Tibial nerve (tissue), 4 donors: ENCODE measurements at regions not wholly inside any gene's neighbourhood (a gene's known extent, or its start where the extent isn't known, plus 50 kb on each side); places are given as distances from the start of the nearest gene placed in this dataset.

Source experiments
- DNase-seq, 2 donors: peaks; one replicate each; pipeline ENCODE4 v3.0.0-alpha.2; 2019; ENCODE audit warnings: low spot score in 2 of 2
- H3K27ac ChIP-seq, 4 donors: fragments of 200-600 bp; sonication (generic) in 3 of 4; one replicate each; pipeline ENCODE4 v1.5.1; 2017 to 2019; ENCODE audit warnings: mild to moderate bottlenecking in 1 of 4
- H3K27me3 ChIP-seq, 2 donors: fragments of 200-600 bp; sonication (generic) in 1 of 2; one replicate each; pipeline versions ENCODE4 v1.5.1 to v1.6.0; 2017 to 2019
- H3K36me3 ChIP-seq, 3 donors: fragments of 200-600 bp; sonication (generic); one replicate each; pipeline ENCODE4 v1.5.1; 2018 to 2019
- H3K4me1 ChIP-seq, 4 donors: fragments of 200-600 bp; sonication (generic) in 3 of 4; one replicate each; pipeline ENCODE4 v1.5.1; 2017 to 2019
- H3K4me3 ChIP-seq, 4 donors: fragments of 200-600 bp; sonication (generic) in 3 of 4; one replicate each; pipeline ENCODE4 v1.5.1; 2017 to 2019; ENCODE audit warnings: mild to moderate bottlenecking in 1 of 4, moderate library complexity in 1 of 4
- H3K9me3 ChIP-seq, 4 donors: fragments of 200-600 bp; sonication (generic) in 3 of 4; one replicate each; pipeline ENCODE4 v1.5.1; 2017 to 2019
- CTCF ChIP-seq, 5 experiments: fragments of 200-600 bp in 3 of 5; fragments of 450-650 bp in 2 of 5; sonication (generic) in 3 of 5; IDR thresholded peaks; one replicate each; pipeline ENCODE4 v1.5.1; 2016 to 2019; ENCODE audit warnings: antibody characterized with exemption in 5 of 5, mild to moderate bottlenecking in 3 of 5, moderate library complexity in 2 of 5
- EP300 ChIP-seq, 2 donors: sonication (generic); formaldehyde crosslinking; IDR thresholded peaks; one replicate each; pipeline ENCODE4 v1.6.1; 2017; ENCODE audit warnings: antibody characterized with exemption in 2 of 2, mild to moderate bottlenecking in 1 of 2
- POLR2A ChIP-seq, 2 donors: fragments of 450-650 bp; IDR thresholded peaks; one replicate each; pipeline ENCODE4 v1.6.1; 2017; ENCODE audit warnings: antibody characterized with exemption in 2 of 2, mild to moderate bottlenecking in 2 of 2, moderate library complexity in 2 of 2
- WGBS, 2 donors: methylation state at CpG; one replicate each; pipeline ENCODE4 v1.1.5; 2018; 5-methylcytosine and 5-hydroxymethylcytosine counted together

GRCh38 chr12:71038960-71039359 lies 118.4 kb upstream of the PTPRR start:
- Histone ChIP-seq H3K27ac (no peak overlapping the region), H3K4me1 (no peaks in the 10 kb centered on the region), H3K4me3 (no peak overlapping the region), H3K9me3 (no peaks in the 10 kb centered on the region), H3K27me3 (no peaks in the 10 kb centered on the region), H3K36me3 (no peaks in the 10 kb centered on the region)
- DNase-seq: no peak
- TF ChIP-seq POLR2A (IDR thresholded peaks at IDR 0.05): no peak
- 90 to 91% methylated on average over 1 of the region's 1 CpG for WGBS, 2 donors

GRCh38 chr12:71036526-71036925 lies 116.0 kb upstream of the PTPRR start:
- no peaks in the 10 kb centered on the region for H3K4me1 ChIP-seq
- no peaks in the 10 kb centered on the region for H3K9me3 ChIP-seq
- TF ChIP-seq CTCF (IDR thresholded peaks at IDR 0.05) (no peak), POLR2A (IDR thresholded peaks at IDR 0.05) (no peak), EP300 (IDR thresholded peaks at IDR 0.05) (no peak)
- H3K4me3 ChIP-seq: no peak overlapping the region
- no peak for DNase-seq
- no peaks in the 10 kb centered on the region for H3K36me3 ChIP-seq
- no peaks in the 10 kb centered on the region for H3K27me3 ChIP-seq
- no peak overlapping the region for H3K27ac ChIP-seq
- WGBS, 2 donors: 40 to 74% methylated on average over 1 of the region's 1 CpG

- Histone ChIP-seq H3K4me3 (no peak overlapping the region), H3K27ac (no peak overlapping the region), H3K36me3 (no peaks in the 10 kb centered on the region), H3K9me3 (no peaks in the 10 kb centered on the region), H3K27me3 (no peaks in the 10 kb centered on the region), H3K4me1 (no peaks in the 10 kb centered on the region)
- TF ChIP-seq CTCF (IDR thresholded peaks at IDR 0.05) (no peak), POLR2A (IDR thresholded peaks at IDR 0.05) (no peak), EP300 (IDR thresholded peaks at IDR 0.05) (no peak)
- 86% methylated on average over 4 of the region's 4 CpGs for WGBS, 2 donors
- DNase-seq: no peak
Observed at GRCh38 chr12:71032933-71033332, 112.4 kb upstream of the PTPRR start.

GRCh38 chr12:71029302-71029701 lies 108.8 kb upstream of the PTPRR start:
- TF ChIP-seq EP300 (IDR thresholded peaks at IDR 0.05) (no peak), CTCF (IDR thresholded peaks at IDR 0.05) (no peak), POLR2A (IDR thresholded peaks at IDR 0.05) (no peak)
- no peak for DNase-seq
- 65 to 80% methylated on average over 3 of the region's 3 CpGs for WGBS, 2 donors
- Histone ChIP-seq H3K9me3 (no peaks in the 10 kb centered on the region), H3K27ac (no peak overlapping the region), H3K4me3 (no peak overlapping the region), H3K36me3 (no peaks in the 10 kb centered on the region), H3K27me3 (no peaks in the 10 kb centered on the region), H3K4me1 (no peaks in the 10 kb centered on the region)

GRCh38 chr12:71027856-71028255 lies 107.3 kb upstream of the PTPRR start:
- Histone ChIP-seq H3K27me3 (no peaks in the 10 kb centered on the region), H3K4me3 (no peak overlapping the region), H3K9me3 (no peaks in the 10 kb centered on the region), H3K4me1 (no peaks in the 10 kb centered on the region), H3K27ac (no peak overlapping the region), H3K36me3 (no peaks in the 10 kb centered on the region)
- 57 to 61% methylated on average over 7 of the region's 7 CpGs for WGBS, 2 donors
- no peak for DNase-seq
- TF ChIP-seq CTCF (IDR thresholded peaks at IDR 0.05) (no peak), EP300 (IDR thresholded peaks at IDR 0.05) (no peak), POLR2A (IDR thresholded peaks at IDR 0.05) (no peak)

GRCh38 chr12:71024827-71025226 lies 104.3 kb upstream of the PTPRR start:
- TF ChIP-seq POLR2A (IDR thresholded peaks at IDR 0.05) (no peak), EP300 (IDR thresholded peaks at IDR 0.05) (no peak), CTCF (IDR thresholded peaks at IDR 0.05) (no peak)
- Histone ChIP-seq H3K9me3 (no peaks in the 10 kb centered on the region), H3K4me1 (no peaks in the 10 kb centered on the region), H3K27me3 (no peaks in the 10 kb centered on the region), H3K27ac (no peak overlapping the region), H3K36me3 (no peaks in the 10 kb centered on the region), H3K4me3 (no peak overlapping the region)
- DNase-seq: no peak
- 68 to 79% methylated on average over 2 of the region's 2 CpGs for WGBS, 2 donors
